Sigmoid colon (tissue), 6 donors: ENCODE measurements at regions not wholly inside any gene's neighbourhood (a gene's known extent, or its start where the extent isn't known, plus 50 kb on each side); places are given as distances from the start of the nearest gene placed in this dataset.
A peak's percentile ranks its signal among the peaks of the same experiment; 100 is the strongest.

Source experiments
- DNase-seq: peaks from one replicate; pipeline ENCODE4 v3.0.0-alpha.2; 2019
- H3K27ac ChIP-seq, 4 donors: fragments of 200-600 bp; sonication (generic); one replicate each; pipeline ENCODE4 v1.5.1; 2016 to 2019; ENCODE audit warnings: mild to moderate bottlenecking in 1 of 4
- H3K27me3 ChIP-seq, 3 donors: fragments of 200-600 bp; sonication (generic); one replicate each; pipeline ENCODE4 v1.5.1; 2019; ENCODE audit warnings: mild to moderate bottlenecking in 1 of 3
- H3K36me3 ChIP-seq, 4 donors: fragments of 200-600 bp; sonication (generic); one replicate each; pipeline ENCODE4 v1.5.1; 2016 to 2019
- H3K4me1 ChIP-seq, 4 donors: fragments of 200-600 bp; sonication (generic); one replicate each; pipeline ENCODE4 v1.5.1; 2017 to 2019
- H3K4me3 ChIP-seq, 4 donors: fragments of 200-600 bp; sonication (generic); one replicate each; pipeline ENCODE4 v1.5.1; 2017 to 2019; ENCODE audit warnings: mild to moderate bottlenecking in 2 of 4, moderate library complexity in 1 of 4
- H3K9me3 ChIP-seq, 4 donors: fragments of 200-600 bp in 3 of 4; sonication (generic) in 3 of 4; one replicate each; pipeline versions ENCODE4 v1.5.1 to v1.6.1; 2013 to 2019
- CTCF ChIP-seq, 4 experiments: fragments of 450-650 bp in 3 of 4; fragments of 200-600 bp in 1 of 4; IDR thresholded peaks; one replicate each; pipeline ENCODE4 v1.5.1; 2016 to 2019; ENCODE audit warnings: antibody characterized with exemption in 4 of 4, mild to moderate bottlenecking in 3 of 4, moderate library complexity in 2 of 4
- EP300 ChIP-seq, 4 donors: sonication (generic); formaldehyde crosslinking; IDR thresholded peaks; one replicate each; pipeline ENCODE4 v1.6.1; 2017; ENCODE audit warnings: antibody characterized with exemption in 4 of 4
- POLR2A ChIP-seq, 2 donors: fragments of 450-650 bp; IDR thresholded peaks; one replicate each; pipeline ENCODE4 v1.6.1; 2016; ENCODE audit warnings: antibody characterized with exemption in 2 of 2, mild to moderate bottlenecking in 2 of 2, moderate library complexity in 2 of 2
- POLR2AphosphoS5 ChIP-seq, 4 donors: sonication (generic); formaldehyde crosslinking; IDR thresholded peaks; one replicate each; pipeline ENCODE4 v1.6.1; 2017; ENCODE audit warnings: antibody characterized with exemption in 4 of 4
- WGBS, 2 donors: extraction: QIAGEN DNeasy Blood & Tissue Kit; methylation state at CpG; one replicate each; pipeline ENCODE4 v1.1.7; 2013; 5-methylcytosine and 5-hydroxymethylcytosine counted together
- intact Hi-C: fragments of 100-400 bp; cut with DNase I; formaldehyde crosslinking; loops from one replicate; pipeline ENCODE4 v1.15.1; 2023
- donor health status: healthy with polysubstance abuse.
- donor health status: healthy.

DNA sequence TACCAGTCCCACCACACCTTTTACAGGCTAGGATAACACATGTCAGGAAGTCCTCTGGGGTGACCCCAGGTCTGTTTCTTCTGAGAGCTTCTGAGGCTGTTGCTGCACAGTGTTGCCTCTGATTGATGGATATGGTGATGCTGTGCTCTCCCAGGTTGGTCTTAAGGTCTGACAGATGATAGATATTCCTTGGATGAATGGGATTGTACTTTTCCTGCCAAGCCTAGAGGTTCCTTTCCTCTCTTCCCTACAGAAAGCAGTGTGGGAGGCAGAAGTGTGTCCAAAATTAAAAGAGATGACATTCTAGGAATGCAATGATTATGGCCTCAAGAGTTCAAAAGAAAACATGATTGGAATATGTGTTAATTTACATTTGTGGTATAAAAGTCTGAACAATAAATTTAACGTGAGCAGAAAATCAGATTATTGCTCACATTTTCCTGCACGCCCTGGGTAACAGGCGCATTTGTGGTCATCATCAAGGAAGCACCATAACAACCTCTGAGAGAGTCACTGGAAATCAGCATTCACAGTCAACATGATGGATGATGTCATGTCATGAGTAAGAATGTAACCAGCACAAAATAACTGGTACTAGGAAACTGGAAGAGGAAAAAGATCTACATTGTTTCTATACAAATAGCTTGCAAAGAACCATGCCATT is 73.7 kb downstream of the BBS10 start:
- no peak overlapping the region for H3K27ac ChIP-seq
- intact Hi-C loops: no loop called here
- TF ChIP-seq POLR2AphosphoS5 (IDR thresholded peaks at IDR 0.05): no peak
- H3K4me1 ChIP-seq: no peaks in the 10 kb centered on the region
- WGBS, 2 donors: 79 to 87% methylated on average over 3 of the region's 3 CpGs
- H3K27me3 ChIP-seq: no peaks in the 10 kb centered on the region
- no peaks in the 10 kb centered on the region for H3K9me3 ChIP-seq
- H3K4me3 ChIP-seq: no peak overlapping the region
- no peak for DNase-seq
- H3K36me3 ChIP-seq: no peaks in the 10 kb centered on the region

DNA sequence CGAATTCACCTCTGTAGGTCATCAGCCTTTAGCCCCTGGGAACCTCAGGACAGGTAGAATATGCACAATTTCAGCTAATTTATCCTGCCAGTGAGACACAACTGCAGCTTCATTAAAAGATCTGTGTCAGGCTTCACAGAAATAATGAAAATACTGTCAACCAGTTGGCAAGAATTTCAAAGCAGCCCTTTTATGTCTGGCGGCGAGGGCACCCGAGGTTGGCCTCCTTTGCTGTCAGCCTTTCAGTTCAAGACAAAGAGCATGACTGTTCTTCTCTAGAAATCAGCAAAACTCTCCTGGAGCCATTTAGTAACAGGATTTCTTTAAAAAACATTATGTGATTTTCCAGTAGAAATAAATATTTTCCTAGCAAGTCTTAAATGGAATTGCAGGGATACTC is 75.9 kb downstream of the BBS10 start:
- 68 to 76% methylated on average over 4 of the region's 4 CpGs for WGBS, 2 donors
- Histone ChIP-seq H3K9me3 (no peaks in the 10 kb centered on the region), H3K27me3 (no peaks in the 10 kb centered on the region), H3K4me1 (no peaks in the 10 kb centered on the region), H3K36me3 (no peaks in the 10 kb centered on the region), H3K4me3 (no peak overlapping the region), H3K27ac (no peak overlapping the region)
- no peak for TF ChIP-seq POLR2A (IDR thresholded peaks at IDR 0.05)
- intact Hi-C loops: no loop called here
- DNase-seq: no peak

DNA sequence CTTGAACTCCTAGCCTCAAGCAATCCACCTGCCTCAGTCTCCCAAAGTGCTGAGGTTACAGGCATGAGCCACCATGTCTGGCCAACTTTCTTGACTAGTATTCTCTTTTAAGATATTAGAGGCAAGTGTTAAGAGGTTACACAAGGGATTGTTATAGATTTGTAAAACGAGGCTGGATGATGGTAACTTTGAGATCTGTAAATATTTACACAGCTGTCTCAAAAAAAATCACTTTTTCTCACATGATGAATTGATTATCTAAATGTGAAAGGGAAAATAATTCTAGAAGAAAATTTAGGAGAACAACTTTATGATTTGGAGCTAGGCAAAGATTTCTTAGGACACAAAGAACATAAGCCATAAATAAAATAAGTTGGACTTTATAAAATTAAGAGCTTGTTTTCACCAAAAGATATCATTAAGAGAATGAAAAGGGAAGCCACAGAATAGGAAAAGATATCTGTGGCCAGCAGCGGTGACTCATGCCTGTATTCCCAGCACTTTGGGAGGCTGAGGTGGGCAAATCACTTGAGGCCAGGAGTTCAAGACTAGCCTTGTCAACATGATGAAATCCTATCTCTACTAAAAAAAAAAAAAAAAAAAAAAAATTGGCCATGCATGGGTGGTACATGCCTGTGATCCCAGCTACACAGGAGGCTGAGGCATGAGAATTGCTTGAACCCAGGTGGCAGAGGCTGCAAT is 77.4 kb downstream of the BBS10 start:
- no peak for DNase-seq
- intact Hi-C loops: no loop called here
- no peaks in the 10 kb centered on the region for H3K36me3 ChIP-seq
- H3K27ac ChIP-seq: no peak overlapping the region
- no peaks in the 10 kb centered on the region for H3K27me3 ChIP-seq
- 45 to 54% methylated on average over 2 of the region's 2 CpGs for WGBS, 2 donors
- no peaks in the 10 kb centered on the region for H3K4me1 ChIP-seq
- no peak overlapping the region for H3K4me3 ChIP-seq
- no peaks in the 10 kb centered on the region for H3K9me3 ChIP-seq
- TF ChIP-seq POLR2A (IDR thresholded peaks at IDR 0.05): no peak
- TF ChIP-seq EP300 (IDR thresholded peaks at IDR 0.05): no peak
- no peak for TF ChIP-seq POLR2AphosphoS5 (IDR thresholded peaks at IDR 0.05)
- TF ChIP-seq CTCF (IDR thresholded peaks at IDR 0.05): no peak

- Histone ChIP-seq H3K27ac (no peak overlapping the region), H3K36me3 (no peaks in the 10 kb centered on the region), H3K27me3 (no peaks in the 10 kb centered on the region), H3K9me3 (no peaks in the 10 kb centered on the region), H3K4me3 (no peak overlapping the region), H3K4me1 (no peaks in the 10 kb centered on the region)
- TF ChIP-seq EP300 (IDR thresholded peaks at IDR 0.05) (no peak), POLR2AphosphoS5 (IDR thresholded peaks at IDR 0.05) (no peak), CTCF (IDR thresholded peaks at IDR 0.05) (no peak), POLR2A (IDR thresholded peaks at IDR 0.05) (no peak)
- intact Hi-C loops: no loop called here
- 86 to 89% methylated on average over 1 of the region's 1 CpG for WGBS, 2 donors
- no peak for DNase-seq
Measured at GRCh38 chr12:76268267-76268666, 79.9 kb downstream of the BBS10 start.

DNA sequence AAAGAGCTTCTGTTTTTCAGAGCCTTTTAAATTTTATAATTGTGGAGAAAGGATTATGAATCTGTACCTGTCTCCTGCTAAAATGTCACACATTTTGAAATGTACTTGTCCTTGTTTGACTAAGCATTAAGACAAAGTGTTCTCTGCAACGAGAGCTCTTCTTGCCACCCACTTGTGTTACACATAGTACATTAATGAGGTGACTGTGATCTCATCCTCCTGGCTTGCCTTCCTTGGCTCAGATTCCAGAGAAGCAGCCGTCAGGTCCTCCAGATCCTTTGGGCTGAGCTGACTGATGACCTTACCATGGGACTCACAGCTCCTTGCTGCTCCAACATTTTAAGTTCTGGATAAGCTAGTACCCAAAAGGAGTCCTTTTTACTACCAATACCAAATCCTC is 81.4 kb downstream of the BBS10 start:
- peak; percentile 68 for DNase-seq
- H3K4me3 ChIP-seq: no peak overlapping the region
- H3K27ac ChIP-seq: peak overlapping the region in 1 of 4 donors; percentile 71
- no peaks in the 10 kb centered on the region for H3K27me3 ChIP-seq
- intact Hi-C loops: no loop called here
- no peaks in the 10 kb centered on the region for H3K9me3 ChIP-seq
- 51 to 58% methylated on average over 2 of the region's 2 CpGs for WGBS, 2 donors
- H3K36me3 ChIP-seq: no peaks in the 10 kb centered on the region
- peak in 1 of 4 donors; percentile 16 for TF ChIP-seq POLR2AphosphoS5 (IDR thresholded peaks at IDR 0.05)
- no peak for TF ChIP-seq POLR2A (IDR thresholded peaks at IDR 0.05)
- H3K4me1 ChIP-seq: no peaks in the 10 kb centered on the region

- Histone ChIP-seq H3K4me1 (no peaks in the 10 kb centered on the region), H3K27me3 (no peaks in the 10 kb centered on the region), H3K9me3 (no peaks in the 10 kb centered on the region), H3K4me3 (no peak overlapping the region), H3K27ac (no peak overlapping the region), H3K36me3 (no peaks in the 10 kb centered on the region)
- DNase-seq: no peak
- TF ChIP-seq POLR2AphosphoS5 (IDR thresholded peaks at IDR 0.05) (no peak), EP300 (IDR thresholded peaks at IDR 0.05) (no peak), CTCF (IDR thresholded peaks at IDR 0.05) (no peak), POLR2A (IDR thresholded peaks at IDR 0.05) (no peak)
- WGBS, 2 donors: 57 to 84% methylated on average over 3 of the region's 3 CpGs
- intact Hi-C loops: no loop called here
Measured at GRCh38 chr12:76265424-76266180, 82.6 kb downstream of the BBS10 start.
